ENCODE measurements at regions not wholly inside any gene's neighbourhood (a gene's known extent, or its start where the extent isn't known, plus 50 kb on each side); places are given as distances from the start of the nearest gene placed in this dataset.

GRCh38 chr10:128952856-128953255, 514.2 kb upstream of the MGMT start:
- DNase-seq (ENCODE audit: low read depth, low spot score), result no peak
- TF ChIP-seq TCF7L2 (IDR thresholded peaks at IDR 0.05; ENCODE audit: borderline replicate concordance, extremely low read depth, insufficient read depth, insufficient read length) (no peak), EZH2 (IDR thresholded peaks at IDR 0.05) (no peak), JUND (IDR thresholded peaks at IDR 0.05) (no peak), POLR2A (IDR thresholded peaks at IDR 0.05; ENCODE audit: borderline replicate concordance, extremely low read depth, insufficient read depth, insufficient read length) (no peak)
- H3K4me1 ChIP-seq (ENCODE audit: control insufficient read depth in 1 of 2, insufficient read depth in 2 of 2, low read length in 2 of 2), result no peaks in the 10 kb centered on the region
- H3K27ac ChIP-seq (ENCODE audit: low read depth, low read length), result no peak overlapping the region
- H3K4me3 ChIP-seq (replicated peaks in 1 of 2; ENCODE audit: low read depth in 1 of 2, low read length in 2 of 2), result no peak overlapping the region
- ChIA-PET RAD21 (ENCODE audit: low non-redundant PET in 1 of 2, low total read pairs in 2 of 2, uncharacterized antibody in 2 of 2, unreplicated experiment in 2 of 2) (no interaction called here), CTCF (no interaction called here), POLR2A (no interaction called here)
- no peaks in the 10 kb centered on the region; the same call in 1 of the 2 replicates for H3K27me3 ChIP-seq (ENCODE audit: insufficient read depth, low read length)
- no peaks in the 10 kb centered on the region for H3K79me2 ChIP-seq (ENCODE audit: insufficient read depth, low read length)
- intact Hi-C loops (cut with micrococcal nuclease), result no loop called here
- H4K20me1 ChIP-seq (ENCODE audit: insufficient read depth), result no peaks in the 10 kb centered on the region
- H3K36me3 ChIP-seq (ENCODE audit: control insufficient read depth in 1 of 2, insufficient read depth in 2 of 2, low read length in 2 of 2), result no peaks in the 10 kb centered on the region
- no peaks in the 10 kb centered on the region for H3K9me2 ChIP-seq (ENCODE audit: insufficient read depth)
- BruUV-seq (replicated peaks), result no TSS peak
- H2AFZ ChIP-seq (ENCODE audit: low read depth, low read length, poor library complexity, severe bottlenecking), result no peak overlapping the region
- H3K4me2 ChIP-seq (ENCODE audit: low read length), result no peak overlapping the region
- H3K9ac ChIP-seq (ENCODE audit: low read length), result no peak overlapping the region
- no peak for ATAC-seq
- no peaks in the 10 kb centered on the region; a peak in 2 of 4 replicates for H3K9me3 ChIP-seq (ENCODE audit: control insufficient read depth in 1 of 2, insufficient read depth in 1 of 2, low read depth in 1 of 2, low read length in 2 of 2)

GRCh38 chr10:128956149-128956548, 510.9 kb upstream of the MGMT start:
- ATAC-seq, result no peak
- Histone ChIP-seq H2AFZ (ENCODE audit: low read depth, low read length, poor library complexity, severe bottlenecking) (no peak overlapping the region), H4K20me1 (ENCODE audit: insufficient read depth) (no peaks in the 10 kb centered on the region), H3K4me1 (ENCODE audit: control insufficient read depth in 1 of 2, insufficient read depth in 2 of 2, low read length in 2 of 2) (no peaks in the 10 kb centered on the region), H3K9ac (ENCODE audit: low read length) (no peak overlapping the region), H3K27me3 (ENCODE audit: insufficient read depth, low read length) (no peaks in the 10 kb centered on the region; the same call in 1 of the 2 replicates), H3K9me3 (ENCODE audit: control insufficient read depth in 1 of 2, insufficient read depth in 1 of 2, low read depth in 1 of 2, low read length in 2 of 2) (peaks cover 0 to 3% of the 10 kb centered on the region in 2 experiments; a peak in 1 of 4 replicates), H3K4me3 (replicated peaks in 1 of 2; ENCODE audit: low read depth in 1 of 2, low read length in 2 of 2) (no peak overlapping the region), H3K9me2 (ENCODE audit: insufficient read depth) (no peaks in the 10 kb centered on the region), H3K36me3 (ENCODE audit: control insufficient read depth in 1 of 2, insufficient read depth in 2 of 2, low read length in 2 of 2) (no peaks in the 10 kb centered on the region), H3K27ac (ENCODE audit: low read depth, low read length) (no peak overlapping the region), H3K4me2 (ENCODE audit: low read length) (no peak overlapping the region), H3K79me2 (ENCODE audit: insufficient read depth, low read length) (no peaks in the 10 kb centered on the region)
- ChIA-PET CTCF (no interaction called here), POLR2A (no interaction called here), RAD21 (ENCODE audit: low non-redundant PET in 1 of 2, low total read pairs in 2 of 2, uncharacterized antibody in 2 of 2, unreplicated experiment in 2 of 2) (no interaction called here)
- no TSS peak for BruUV-seq (replicated peaks)
- DNase-seq (ENCODE audit: low read depth, low spot score), result no peak
- TF ChIP-seq ATF3 (IDR thresholded peaks at IDR 0.05) (no peak), POLR2A (IDR thresholded peaks at IDR 0.05; ENCODE audit: borderline replicate concordance, extremely low read depth, insufficient read depth, insufficient read length) (no peak), SRF (IDR thresholded peaks at IDR 0.05; ENCODE audit: low read depth) (no peak), REST (IDR thresholded peaks at IDR 0.05; ENCODE audit: low read depth) (no peak), FOSL1 (IDR thresholded peaks at IDR 0.05; ENCODE audit: low read depth) (no peak)
- intact Hi-C loops (cut with micrococcal nuclease), result no loop called here
